ENCODE measurements at regions not wholly inside any gene's neighbourhood (a gene's known extent, or its start where the extent isn't known, plus 50 kb on each side); places are given as distances from the start of the nearest gene placed in this dataset.

DNA sequence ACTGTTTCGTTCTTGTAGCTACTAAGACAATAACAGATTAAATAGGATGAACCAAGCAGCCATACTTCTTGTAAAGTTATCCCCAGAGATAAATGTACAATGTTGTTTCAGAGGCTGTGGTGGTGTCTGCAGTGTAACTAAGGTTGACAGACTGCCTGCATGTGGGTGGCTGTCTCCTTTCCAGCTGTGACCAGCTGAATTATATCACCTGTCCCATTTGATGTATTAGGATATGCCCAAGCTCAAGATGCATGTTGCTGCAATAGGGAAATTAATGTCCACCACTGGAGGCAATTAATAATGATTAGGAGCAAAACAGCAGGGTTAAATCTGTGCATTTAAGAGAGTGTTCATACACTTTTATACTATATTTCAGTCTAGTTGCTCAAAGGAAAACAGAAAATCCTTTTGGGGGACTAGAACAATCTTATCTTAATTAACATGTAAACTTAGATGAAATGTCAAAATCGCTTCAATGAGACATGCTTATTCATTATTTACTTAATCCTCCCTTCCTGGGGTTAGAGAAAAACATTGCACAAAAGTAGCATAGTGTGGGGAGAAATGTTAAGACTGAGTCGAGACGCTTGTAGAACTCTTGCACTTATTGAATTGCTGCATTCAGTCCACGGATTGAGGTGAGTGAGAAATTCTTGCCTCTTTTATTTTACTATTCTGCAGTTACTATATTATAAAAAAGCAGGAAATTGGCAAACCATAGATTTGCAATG is 269.0 kb downstream of the SNX10 start:
- CTCF ChIA-PET: interaction anchor here (0.6 to 1.7 kb wide), 7 partner anchors 9 to 207 kb away, joined by 3 to 9 read pairs (median 3); no protein-coding TSS in a partner anchor

DNA sequence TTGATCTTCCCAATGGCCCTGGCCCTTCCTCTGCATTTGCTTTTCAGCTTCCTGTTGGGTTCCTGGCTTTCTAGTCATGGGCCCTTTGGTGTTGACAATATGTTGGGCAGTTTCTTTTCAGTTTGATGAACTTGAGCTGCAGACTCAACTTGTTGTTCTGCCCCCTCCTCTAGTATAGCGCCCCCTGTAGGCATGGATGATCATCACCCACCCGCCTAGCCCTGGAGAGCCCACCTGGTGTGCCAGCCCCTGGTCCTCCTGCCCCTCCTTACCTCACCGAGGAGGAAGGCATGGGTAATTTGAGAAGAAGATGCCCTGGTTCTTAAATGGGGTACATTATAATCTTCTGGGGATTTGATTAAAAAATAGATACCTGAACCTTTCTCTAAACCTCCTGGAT is 271.2 kb downstream of the SNX10 start:
- Histone ChIP-seq H3F3A (replicated peaks; ENCODE audit: insufficient read depth) (no peaks in the 10 kb centered on the region), H3K4me1 (ENCODE audit: control insufficient read depth in 1 of 2, insufficient read depth in 2 of 2, low read depth in 1 of 2, low read length in 1 of 2) (no peaks in the 10 kb centered on the region; a peak in 1 of 4 replicates), H3K36me3 (replicated peaks in 1 of 2; ENCODE audit: control insufficient read depth in 1 of 2, insufficient read depth in 2 of 2, low read length in 1 of 2) (no peaks in the 10 kb centered on the region), H3K27me3 (ENCODE audit: insufficient read depth) (no peaks in the 10 kb centered on the region), H3K4me2 (no peak overlapping the region), H3K79me2 (ENCODE audit: insufficient read depth) (no peaks in the 10 kb centered on the region), H4K20me1 (ENCODE audit: insufficient read depth) (no peaks in the 10 kb centered on the region), H3K9ac (no peak overlapping the region), H3K27ac (ENCODE audit: low read depth in 2 of 2, low read length in 1 of 2) (no peak overlapping the region), H2AFZ (ENCODE audit: low read depth) (no peak overlapping the region), H3K4me3 (ENCODE audit: low read depth in 2 of 2, low read length in 1 of 2) (no peak overlapping the region), H3K9me2 (no peaks in the 10 kb centered on the region), H3K9me3 (no peaks in the 10 kb centered on the region)
- 16% methylated on average over 3 of the region's 3 CpGs for WGBS (ENCODE audit: low lambda C conversion rate)
- ChIA-PET CTCF (interaction anchor here (1.1 to 2.0 kb wide), 6 partner anchors 9 to 105 kb away, joined by 3 to 13 read pairs (median 6); no protein-coding TSS in a partner anchor), POLR2A (no interaction called here)
- TF ChIP-seq TCF12 (IDR thresholded peaks at IDR 0.05): no peak
- TF ChIP-seq, protein P1, sequence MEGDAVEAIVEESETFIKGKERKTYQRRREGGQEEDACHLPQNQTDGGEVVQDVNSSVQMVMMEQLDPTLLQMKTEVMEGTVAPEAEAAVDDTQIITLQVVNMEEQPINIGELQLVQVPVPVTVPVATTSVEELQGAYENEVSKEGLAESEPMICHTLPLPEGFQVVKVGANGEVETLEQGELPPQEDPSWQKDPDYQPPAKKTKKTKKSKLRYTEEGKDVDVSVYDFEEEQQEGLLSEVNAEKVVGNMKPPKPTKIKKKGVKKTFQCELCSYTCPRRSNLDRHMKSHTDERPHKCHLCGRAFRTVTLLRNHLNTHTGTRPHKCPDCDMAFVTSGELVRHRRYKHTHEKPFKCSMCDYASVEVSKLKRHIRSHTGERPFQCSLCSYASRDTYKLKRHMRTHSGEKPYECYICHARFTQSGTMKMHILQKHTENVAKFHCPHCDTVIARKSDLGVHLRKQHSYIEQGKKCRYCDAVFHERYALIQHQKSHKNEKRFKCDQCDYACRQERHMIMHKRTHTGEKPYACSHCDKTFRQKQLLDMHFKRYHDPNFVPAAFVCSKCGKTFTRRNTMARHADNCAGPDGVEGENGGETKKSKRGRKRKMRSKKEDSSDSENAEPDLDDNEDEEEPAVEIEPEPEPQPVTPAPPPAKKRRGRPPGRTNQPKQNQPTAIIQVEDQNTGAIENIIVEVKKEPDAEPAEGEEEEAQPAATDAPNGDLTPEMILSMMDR (IDR thresholded peaks at IDR 0.05): peak; percentile 23; the same call in 1 of the 2 replicates
- no peak for DNase-seq

More for the DNA sequence above, 269.0 kb downstream of the SNX10 start:
- TF ChIP-seq RCOR1 (IDR thresholded peaks at IDR 0.05; ENCODE audit: low read length) (no peak), GABPA (IDR thresholded peaks at IDR 0.05; ENCODE audit: low read depth) (no peak), NRF1 (IDR thresholded peaks at IDR 0.05; ENCODE audit: low read depth, low read length) (no peak), SIN3A (IDR thresholded peaks at IDR 0.05; ENCODE audit: borderline replicate concordance, low read depth, low read length) (no peak), FOXJ3 (CRISPR knock-in tag; IDR thresholded peaks at IDR 0.05) (no peak), FOXM1 (IDR thresholded peaks at IDR 0.05; ENCODE audit: low read depth) (no peak), RAD21 (IDR thresholded peaks at IDR 0.05; ENCODE audit: low read length) (no peak), TCF12 (IDR thresholded peaks at IDR 0.05) (no peak), EZH2phosphoT487 (IDR thresholded peaks at IDR 0.05; ENCODE audit: borderline replicate concordance, low read depth) (no peak)
- TF ChIP-seq, protein P2, sequence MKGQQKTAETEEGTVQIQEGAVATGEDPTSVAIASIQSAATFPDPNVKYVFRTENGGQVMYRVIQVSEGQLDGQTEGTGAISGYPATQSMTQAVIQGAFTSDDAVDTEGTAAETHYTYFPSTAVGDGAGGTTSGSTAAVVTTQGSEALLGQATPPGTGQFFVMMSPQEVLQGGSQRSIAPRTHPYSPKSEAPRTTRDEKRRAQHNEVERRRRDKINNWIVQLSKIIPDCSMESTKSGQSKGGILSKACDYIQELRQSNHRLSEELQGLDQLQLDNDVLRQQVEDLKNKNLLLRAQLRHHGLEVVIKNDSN (IDR thresholded peaks at IDR 0.05; ENCODE audit: borderline replicate concordance, low read depth): no peak
- TF ChIP-seq, protein P3, sequence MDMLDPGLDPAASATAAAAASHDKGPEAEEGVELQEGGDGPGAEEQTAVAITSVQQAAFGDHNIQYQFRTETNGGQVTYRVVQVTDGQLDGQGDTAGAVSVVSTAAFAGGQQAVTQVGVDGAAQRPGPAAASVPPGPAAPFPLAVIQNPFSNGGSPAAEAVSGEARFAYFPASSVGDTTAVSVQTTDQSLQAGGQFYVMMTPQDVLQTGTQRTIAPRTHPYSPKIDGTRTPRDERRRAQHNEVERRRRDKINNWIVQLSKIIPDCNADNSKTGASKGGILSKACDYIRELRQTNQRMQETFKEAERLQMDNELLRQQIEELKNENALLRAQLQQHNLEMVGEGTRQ (IDR thresholded peaks at IDR 0.05; ENCODE audit: borderline replicate concordance, low read depth, low read length): no peak
- TF ChIP-seq, protein P4, sequence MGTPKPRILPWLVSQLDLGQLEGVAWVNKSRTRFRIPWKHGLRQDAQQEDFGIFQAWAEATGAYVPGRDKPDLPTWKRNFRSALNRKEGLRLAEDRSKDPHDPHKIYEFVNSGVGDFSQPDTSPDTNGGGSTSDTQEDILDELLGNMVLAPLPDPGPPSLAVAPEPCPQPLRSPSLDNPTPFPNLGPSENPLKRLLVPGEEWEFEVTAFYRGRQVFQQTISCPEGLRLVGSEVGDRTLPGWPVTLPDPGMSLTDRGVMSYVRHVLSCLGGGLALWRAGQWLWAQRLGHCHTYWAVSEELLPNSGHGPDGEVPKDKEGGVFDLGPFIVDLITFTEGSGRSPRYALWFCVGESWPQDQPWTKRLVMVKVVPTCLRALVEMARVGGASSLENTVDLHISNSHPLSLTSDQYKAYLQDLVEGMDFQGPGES (IDR thresholded peaks at IDR 0.05; ENCODE audit: low read depth, low read length): no peak
- TF ChIP-seq, protein P5, sequence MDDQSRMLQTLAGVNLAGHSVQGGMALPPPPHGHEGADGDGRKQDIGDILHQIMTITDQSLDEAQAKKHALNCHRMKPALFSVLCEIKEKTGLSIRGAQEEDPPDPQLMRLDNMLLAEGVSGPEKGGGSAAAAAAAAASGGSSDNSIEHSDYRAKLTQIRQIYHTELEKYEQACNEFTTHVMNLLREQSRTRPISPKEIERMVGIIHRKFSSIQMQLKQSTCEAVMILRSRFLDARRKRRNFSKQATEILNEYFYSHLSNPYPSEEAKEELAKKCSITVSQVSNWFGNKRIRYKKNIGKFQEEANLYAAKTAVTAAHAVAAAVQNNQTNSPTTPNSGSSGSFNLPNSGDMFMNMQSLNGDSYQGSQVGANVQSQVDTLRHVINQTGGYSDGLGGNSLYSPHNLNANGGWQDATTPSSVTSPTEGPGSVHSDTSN (IDR thresholded peaks at IDR 0.05): no peak
- Histone ChIP-seq H3K4me3 (ENCODE audit: low read depth in 2 of 2, low read length in 1 of 2) (no peak overlapping the region), H3K4me1 (ENCODE audit: control insufficient read depth in 1 of 2, insufficient read depth in 2 of 2, low read depth in 1 of 2, low read length in 1 of 2) (peaks cover 0 to 6% of the 10 kb centered on the region in 2 experiments; a peak in 1 of 4 replicates), H3K27ac (ENCODE audit: low read depth in 2 of 2, low read length in 1 of 2) (no peak overlapping the region), H3K79me2 (ENCODE audit: insufficient read depth) (no peaks in the 10 kb centered on the region), H3K9me2 (no peaks in the 10 kb centered on the region), H3K27me3 (ENCODE audit: insufficient read depth) (no peaks in the 10 kb centered on the region), H3K36me3 (replicated peaks in 1 of 2; ENCODE audit: control insufficient read depth in 1 of 2, insufficient read depth in 2 of 2, low read length in 1 of 2) (no peaks in the 10 kb centered on the region), H3F3A (replicated peaks; ENCODE audit: insufficient read depth) (no peaks in the 10 kb centered on the region), H3K9ac (no peak overlapping the region), H4K20me1 (ENCODE audit: insufficient read depth) (no peaks in the 10 kb centered on the region), H3K4me2 (no peak overlapping the region), H3K9me3 (no peaks in the 10 kb centered on the region), H2AFZ (ENCODE audit: low read depth) (no peak overlapping the region)
- no peak for DNase-seq
- 14% methylated on average over 5 of the region's 5 CpGs for WGBS (ENCODE audit: low lambda C conversion rate)
- POLR2A ChIA-PET: no interaction called here

Data from SK-N-SH (cell line).